HFF-Myc (cell line): ENCODE measurements at regions not wholly inside any gene's neighbourhood (a gene's known extent, or its start where the extent isn't known, plus 50 kb on each side); places are given as distances from the start of the nearest gene placed in this dataset.

Experiments used
- DNase-seq: peaks from one replicate; pipeline ENCODE4 v3.0.0-alpha.2; 2011; ENCODE audit warnings: low read depth; ENCODE audit errors: extremely low read depth
- H3K4me3 ChIP-seq: replicated peaks from 2 replicates; pipeline ENCODE4 v1.5.1; 2011; ENCODE audit warnings: low read depth, mild to moderate bottlenecking, control low read depth, low read length
- TF ChIP-seq, protein P1 (sequence below): IDR thresholded peaks from 2 replicates; pipeline ENCODE4 v1.5.1; 2012; ENCODE audit warnings: mild to moderate bottlenecking, low read depth, low read length, control low read depth; ENCODE audit errors: missing control alignments

DNA sequence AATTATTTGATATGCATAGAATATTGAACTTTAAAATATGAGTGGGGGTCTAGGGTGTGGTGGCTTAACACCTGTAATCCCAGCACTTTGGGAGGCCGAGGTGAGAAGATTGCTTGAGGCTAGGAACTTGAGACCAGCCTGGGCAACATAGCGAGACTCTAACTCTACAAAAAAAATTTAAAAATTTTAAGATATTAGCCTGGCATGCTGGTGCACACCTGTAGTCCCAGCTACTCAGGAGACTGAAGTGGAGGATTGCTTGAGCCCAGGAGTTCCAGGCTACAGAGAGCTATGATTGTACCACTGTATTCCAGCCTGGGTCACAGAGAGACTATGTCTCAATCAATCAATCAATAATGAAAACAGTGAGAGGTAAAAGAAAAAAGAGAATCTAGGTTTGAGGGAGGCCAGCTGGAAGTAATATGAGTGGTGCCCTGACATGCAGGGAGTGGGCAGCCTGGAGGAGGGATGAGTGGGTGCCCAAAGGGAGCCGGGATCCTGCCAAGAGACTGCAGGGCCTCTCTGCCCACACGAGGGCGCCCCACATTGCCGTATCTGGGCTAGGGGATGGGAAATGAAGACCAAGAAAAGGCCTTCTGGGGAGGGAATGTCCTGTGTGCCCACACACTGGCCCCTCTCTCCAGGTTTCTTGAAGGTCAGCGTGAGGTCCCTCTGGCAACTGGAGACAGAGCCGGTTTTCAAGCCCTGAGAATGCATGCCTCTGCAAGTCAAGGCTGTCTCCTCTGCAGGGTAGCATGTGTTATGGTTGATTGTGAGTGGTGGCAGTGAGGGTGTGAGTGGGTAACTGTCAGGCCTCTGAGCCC lies 93.9 kb upstream of the PPM1J start:
- no peak for DNase-seq
- no peak overlapping the region for H3K4me3 ChIP-seq
- TF ChIP-seq, protein P1, sequence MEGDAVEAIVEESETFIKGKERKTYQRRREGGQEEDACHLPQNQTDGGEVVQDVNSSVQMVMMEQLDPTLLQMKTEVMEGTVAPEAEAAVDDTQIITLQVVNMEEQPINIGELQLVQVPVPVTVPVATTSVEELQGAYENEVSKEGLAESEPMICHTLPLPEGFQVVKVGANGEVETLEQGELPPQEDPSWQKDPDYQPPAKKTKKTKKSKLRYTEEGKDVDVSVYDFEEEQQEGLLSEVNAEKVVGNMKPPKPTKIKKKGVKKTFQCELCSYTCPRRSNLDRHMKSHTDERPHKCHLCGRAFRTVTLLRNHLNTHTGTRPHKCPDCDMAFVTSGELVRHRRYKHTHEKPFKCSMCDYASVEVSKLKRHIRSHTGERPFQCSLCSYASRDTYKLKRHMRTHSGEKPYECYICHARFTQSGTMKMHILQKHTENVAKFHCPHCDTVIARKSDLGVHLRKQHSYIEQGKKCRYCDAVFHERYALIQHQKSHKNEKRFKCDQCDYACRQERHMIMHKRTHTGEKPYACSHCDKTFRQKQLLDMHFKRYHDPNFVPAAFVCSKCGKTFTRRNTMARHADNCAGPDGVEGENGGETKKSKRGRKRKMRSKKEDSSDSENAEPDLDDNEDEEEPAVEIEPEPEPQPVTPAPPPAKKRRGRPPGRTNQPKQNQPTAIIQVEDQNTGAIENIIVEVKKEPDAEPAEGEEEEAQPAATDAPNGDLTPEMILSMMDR: peak; percentile 97

- DNase-seq: no peak
- TF ChIP-seq, protein P1: no peak
- H3K4me3 ChIP-seq: no peak overlapping the region
Measured at GRCh38 chr1:112807999-112808398, 92.9 kb upstream of the PPM1J start.

GRCh38 chr1:112807117-112807516 lies 92.0 kb upstream of the PPM1J start:
- no peak for DNase-seq
- no peak overlapping the region for H3K4me3 ChIP-seq
- TF ChIP-seq, protein P1: no peak

DNA sequence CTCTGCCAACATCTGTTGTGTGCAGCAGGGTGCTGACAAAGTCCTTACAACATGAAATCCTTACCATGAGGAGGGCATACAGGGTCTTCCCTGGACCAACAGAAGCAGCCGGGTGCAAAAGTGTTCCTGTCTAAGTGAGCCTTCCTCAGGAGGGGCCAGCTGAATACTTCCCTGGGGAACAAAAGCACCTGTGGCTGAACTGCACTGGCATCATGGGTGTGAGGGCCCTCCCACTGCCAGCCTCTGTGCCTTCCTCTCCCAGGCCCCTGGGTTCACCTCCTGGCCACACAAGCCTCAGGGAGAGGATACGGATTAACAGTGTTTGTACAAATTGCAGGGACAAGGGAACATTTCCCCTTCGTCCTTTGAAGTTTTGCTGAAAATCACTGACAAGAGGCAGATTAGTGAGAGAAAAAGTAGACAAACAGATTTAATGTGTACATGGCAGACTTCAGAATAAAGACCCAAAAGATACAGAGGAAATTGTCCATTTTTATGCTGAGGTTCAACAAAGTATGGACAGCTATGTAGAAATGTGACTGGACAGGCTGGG lies 91.0 kb upstream of the PPM1J start:
- DNase-seq: no peak
- H3K4me3 ChIP-seq: no peak overlapping the region
- TF ChIP-seq, protein P1: no peak

GRCh38 chr1:112805155-112805853 lies 90.2 kb upstream of the PPM1J start:
- no peak for DNase-seq
- TF ChIP-seq, protein P1: no peak

GRCh38 chr1:112803906-112804762 lies 89.0 kb upstream of the PPM1J start:
- no peak overlapping the region for H3K4me3 ChIP-seq
- no peak for DNase-seq
- TF ChIP-seq, protein P1: peak; percentile 87

More at GRCh38 chr1:112805155-112805853, 90.2 kb upstream of the PPM1J start:
- no peak overlapping the region for H3K4me3 ChIP-seq
